Adrenal gland (tissue), 5 donors: ENCODE measurements at regions not wholly inside any gene's neighbourhood (a gene's known extent, or its start where the extent isn't known, plus 50 kb on each side); places are given as distances from the start of the nearest gene placed in this dataset.

ENCODE experiments used
- CTCF ChIP-seq, 6 experiments: fragments of 450-650 bp in 4 of 6; fragments of 200-600 bp in 2 of 6; sonication (generic) in 1 of 6; IDR thresholded peaks; 1 replicate in 5 of 6; 2 replicates in 1 of 6; pipeline versions ENCODE4 v1.5.1 to v1.8.0; 2016 to 2021; ENCODE audit warnings: antibody characterized with exemption in 6 of 6, mild to moderate bottlenecking in 2 of 6, moderate library complexity in 1 of 6
- POLR2A ChIP-seq, 2 donors: fragments of 450-650 bp; IDR thresholded peaks; one replicate each; pipeline ENCODE4 v1.6.1; 2017; ENCODE audit warnings: antibody characterized with exemption in 2 of 2, mild to moderate bottlenecking in 2 of 2, moderate library complexity in 1 of 2
- donor health status: DM: no; HTN: no; CAD: no.

- TF ChIP-seq CTCF (IDR thresholded peaks at IDR 0.05): no peak
- no peak for TF ChIP-seq POLR2A (IDR thresholded peaks at IDR 0.05)
Observed at GRCh38 chr6:137403855-137404254, 90.3 kb downstream of the OLIG3 start.
